Inferior parietal cortex (tissue), 1 donor: ENCODE measurements at regions not wholly inside any gene's neighbourhood (a gene's known extent, or its start where the extent isn't known, plus 50 kb on each side); places are given as distances from the start of the nearest gene placed in this dataset.
"Not testable (repeated sequence)": the region's sequence is repeated elsewhere in the genome, so short reads cannot be mapped to it uniquely, and the experiment has no call there.

Source experiments
- DNase-seq: peaks from one replicate; pipeline ENCODE4 v3.0.0-alpha.2; 2016; ENCODE audit errors: extremely low spot score

DNA sequence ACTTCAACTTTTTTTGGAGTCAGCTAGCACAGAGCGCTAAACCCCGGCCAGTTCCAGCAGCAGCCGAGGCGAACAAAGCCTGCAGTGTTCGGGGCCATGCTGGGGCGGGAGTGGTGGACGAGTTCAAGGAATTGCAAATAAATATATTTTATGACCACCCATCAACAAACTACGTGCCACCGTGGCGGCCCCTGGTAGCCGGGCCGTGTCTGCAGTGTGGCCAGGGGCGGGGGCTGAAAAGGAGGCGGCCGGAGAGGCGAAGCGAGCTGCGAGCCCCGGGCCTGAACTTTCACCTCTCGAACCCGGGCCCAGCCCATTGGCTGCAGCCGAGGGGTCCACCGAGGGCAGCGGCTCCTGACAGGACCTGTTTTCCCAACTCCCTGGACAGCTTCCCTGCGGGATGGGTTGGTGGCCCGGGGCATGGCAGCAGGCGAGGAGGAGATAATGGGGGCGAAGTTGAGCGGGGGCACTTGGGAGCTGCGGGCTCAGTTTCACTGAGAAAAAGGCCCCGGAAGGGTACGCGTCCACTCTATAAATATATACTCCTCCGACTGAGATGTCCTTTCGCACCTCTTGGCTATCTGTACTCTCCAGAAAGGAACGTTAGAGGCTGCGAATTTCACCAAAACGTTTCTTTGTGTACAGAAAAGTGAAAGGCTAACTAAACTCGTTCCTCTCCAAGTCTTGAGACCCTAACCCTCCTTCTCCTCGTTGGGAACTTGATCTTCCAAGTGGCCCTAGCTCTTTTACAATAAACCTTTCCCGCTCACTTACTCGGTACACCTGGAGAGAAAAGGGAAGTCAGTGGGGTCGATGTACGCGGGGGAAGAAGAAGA, 164.6 kb upstream of the PPP1R3A start:
- no peak for DNase-seq

DNA sequence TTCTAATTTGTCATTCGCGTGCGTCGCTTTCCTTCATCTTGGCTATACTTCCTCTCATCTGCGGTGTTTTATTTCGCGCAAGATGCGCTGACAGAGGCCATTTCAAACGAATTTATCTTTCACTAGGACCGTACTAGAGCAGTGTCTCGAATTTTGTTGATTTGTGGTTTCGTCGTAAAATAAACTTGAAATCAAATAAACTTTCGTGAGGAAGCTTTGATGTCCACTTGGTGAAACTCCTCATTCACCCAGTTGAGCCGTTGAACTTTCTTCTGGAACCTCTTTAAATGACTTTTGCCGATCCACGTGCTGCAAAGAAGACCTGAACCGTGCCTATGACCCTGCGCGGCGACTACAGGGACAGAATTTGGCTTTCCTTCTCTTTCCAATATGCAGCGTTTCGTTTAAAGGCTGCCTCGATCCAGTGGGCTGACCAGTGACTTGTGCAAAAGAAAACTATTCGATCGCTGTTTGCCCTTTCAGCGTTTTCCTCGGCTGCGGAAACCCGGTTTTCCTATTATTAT, 163.9 kb upstream of the PPP1R3A start:
- no peak for DNase-seq

DNA sequence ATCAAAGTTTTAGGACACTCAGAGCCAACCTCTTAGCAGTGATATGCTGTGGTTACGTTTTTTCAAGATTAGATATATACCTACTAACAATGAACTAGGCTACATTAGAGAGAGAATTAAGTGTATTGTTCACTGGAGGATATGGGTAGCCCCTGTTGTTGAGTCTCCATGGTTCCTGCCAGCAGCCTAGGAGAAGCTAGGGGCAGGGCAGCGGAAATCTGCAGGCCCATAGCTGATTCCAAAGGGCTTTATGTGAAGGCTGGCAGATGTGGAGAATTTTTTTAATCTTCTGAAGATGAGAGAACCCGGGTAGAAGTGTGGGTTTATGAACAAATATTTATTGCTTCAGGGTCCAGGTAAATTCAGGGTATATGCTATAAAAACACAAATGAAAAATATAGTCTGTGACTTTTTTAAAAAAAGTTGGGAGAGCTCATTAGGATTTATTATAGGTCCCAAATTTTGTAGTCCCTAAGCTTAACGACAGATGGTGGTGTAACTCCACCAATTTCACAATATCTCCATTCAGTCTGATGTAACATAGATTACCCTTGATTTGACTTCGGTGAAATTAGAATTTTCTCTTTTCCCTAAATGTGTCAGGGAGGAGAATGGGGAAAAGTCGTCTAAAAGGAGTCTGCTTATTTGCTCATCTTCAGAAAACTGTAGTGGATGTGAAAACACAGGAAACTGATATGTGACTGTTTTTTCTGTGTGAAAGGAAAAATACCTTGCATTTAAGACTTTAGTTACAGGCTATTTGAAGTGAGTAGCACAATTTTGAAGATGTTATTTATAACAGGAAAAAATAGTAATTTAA, 163.0 kb upstream of the PPP1R3A start:
- DNase-seq = peak; percentile 69

DNA sequence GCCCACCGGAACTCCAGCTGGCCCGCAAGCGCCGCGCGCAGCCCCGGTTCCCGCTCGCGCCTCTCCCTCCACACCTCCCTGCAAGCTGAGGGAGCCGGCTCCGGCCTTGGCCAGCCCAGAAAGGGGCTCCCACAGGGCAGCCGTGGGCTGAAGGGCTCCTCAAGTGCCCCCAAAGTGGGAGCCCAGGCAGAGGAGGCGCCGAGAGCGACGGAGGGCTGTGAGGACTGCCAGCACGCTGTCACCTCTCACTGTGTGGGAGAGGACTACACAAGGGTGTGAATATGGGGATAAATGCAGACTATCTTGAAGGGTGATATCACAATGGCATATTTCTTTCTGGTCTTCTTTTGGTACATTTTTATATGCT, 158.3 kb upstream of the PPP1R3A start:
- DNase-seq = not testable (repeated sequence)

DNA sequence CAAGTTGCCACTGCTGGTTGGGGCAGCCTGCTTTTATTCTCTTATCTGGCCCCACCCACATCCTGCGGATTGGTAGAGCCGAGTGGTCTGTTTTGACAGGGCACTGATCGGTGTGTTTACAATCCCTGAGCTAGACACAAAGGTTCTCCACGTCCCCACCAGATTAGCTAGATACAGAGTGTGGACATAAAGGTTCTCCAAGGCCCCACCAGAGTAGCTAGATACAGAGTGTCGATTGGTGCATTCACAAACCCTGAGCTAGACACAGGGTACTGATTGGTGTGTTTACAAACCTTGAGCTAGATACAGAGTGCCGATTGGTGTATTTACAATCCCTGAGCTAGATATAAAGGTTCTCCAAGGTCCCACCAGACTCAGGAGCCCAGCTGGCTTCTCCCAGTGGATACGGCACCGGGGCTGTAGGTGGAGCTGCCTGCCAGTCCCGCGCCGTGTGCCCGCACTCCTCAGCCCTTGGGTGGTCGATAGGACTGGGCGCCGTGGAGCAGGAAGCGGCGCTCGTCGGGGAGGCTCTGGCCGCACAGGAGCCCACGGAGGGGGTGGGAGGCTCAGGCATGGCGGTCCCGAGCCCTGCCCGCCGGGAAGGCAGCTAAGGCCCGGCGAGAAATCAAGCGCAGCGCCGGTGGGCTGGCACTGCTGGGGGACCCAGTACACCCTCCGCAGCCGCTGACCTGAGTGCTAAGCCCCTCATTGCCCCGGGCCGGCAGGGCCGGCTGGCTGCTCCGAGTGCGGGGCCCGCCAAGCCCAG, 157.8 kb upstream of the PPP1R3A start:
- not testable (repeated sequence) for DNase-seq

DNA sequence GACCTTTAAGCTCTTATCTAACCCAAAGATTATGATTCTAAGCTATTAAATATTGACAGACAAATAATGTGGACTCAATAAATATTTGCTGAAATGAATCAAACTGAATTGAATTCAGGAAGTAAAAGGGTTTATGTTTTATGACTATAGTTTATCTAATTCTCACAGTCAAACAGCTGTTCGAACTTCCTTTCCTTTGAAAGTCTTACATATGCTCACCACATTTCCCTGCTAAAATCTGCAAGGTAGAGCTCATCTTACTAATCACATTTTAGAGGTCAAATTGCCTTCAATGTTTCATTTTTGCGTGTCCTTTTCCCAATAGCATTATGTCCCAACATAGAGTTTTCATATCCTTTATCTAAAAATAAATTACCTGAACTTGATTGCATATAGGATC, 154.9 kb upstream of the PPP1R3A start:
- DNase-seq = no peak

DNA sequence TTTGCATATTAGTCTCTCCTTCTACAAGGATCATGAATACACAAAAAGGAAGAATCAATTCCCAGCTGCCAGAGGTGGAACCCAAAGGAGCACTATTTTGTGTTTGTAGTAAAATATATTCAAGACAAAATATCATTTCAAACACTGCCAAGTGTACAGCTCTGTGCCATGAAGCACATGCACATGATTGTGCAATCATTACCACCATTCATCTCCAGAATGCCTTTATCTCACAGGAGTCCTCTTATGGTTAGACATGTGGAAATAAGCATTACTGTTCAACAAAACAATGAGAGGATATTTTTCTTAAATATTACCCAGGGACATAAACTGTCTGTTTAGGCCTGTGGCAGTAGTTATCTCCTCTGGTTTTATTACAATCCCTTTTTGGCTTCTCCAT, 151.4 kb upstream of the PPP1R3A start:
- no peak for DNase-seq

DNA sequence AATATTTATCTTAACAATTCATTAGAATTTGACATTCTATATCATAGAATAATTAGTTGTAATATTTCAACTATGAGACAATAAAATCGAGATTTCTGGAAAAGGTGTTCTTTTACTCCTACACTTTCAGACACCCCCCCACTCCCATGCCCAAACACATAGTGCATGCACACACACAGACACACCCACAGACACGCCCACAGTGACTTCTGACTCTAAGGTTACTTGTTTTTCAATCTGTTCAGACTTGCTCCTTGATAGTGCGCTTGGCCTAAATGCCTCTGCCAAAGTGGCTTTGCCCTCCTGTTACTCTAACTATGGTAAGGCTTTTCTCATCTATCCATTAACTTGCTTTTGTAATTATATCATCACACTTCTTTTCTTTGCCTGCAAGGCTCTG, 144.0 kb upstream of the PPP1R3A start:
- no peak for DNase-seq

DNA sequence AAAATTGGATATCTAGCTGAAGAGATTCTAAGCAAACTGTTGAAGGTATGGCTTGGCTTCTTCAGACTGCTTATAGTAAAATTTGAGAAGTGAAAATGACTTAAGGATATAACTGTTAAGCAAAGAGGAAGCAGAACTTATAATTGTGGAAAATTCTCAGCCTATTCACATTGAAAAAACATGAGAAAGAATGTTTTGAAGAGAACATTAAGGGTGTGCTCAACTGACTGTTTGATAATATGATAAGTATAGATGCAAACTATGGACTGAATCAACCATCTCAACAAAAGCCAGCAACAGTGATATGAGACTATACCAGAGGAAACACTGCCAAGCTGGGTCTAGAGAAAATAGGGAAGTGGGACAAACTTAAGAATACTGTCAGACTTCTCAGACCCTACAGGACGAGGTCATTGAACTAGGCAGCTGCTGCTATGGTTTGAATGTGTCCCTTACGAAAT, 133.1 kb upstream of the PPP1R3A start:
- DNase-seq = no peak

DNA sequence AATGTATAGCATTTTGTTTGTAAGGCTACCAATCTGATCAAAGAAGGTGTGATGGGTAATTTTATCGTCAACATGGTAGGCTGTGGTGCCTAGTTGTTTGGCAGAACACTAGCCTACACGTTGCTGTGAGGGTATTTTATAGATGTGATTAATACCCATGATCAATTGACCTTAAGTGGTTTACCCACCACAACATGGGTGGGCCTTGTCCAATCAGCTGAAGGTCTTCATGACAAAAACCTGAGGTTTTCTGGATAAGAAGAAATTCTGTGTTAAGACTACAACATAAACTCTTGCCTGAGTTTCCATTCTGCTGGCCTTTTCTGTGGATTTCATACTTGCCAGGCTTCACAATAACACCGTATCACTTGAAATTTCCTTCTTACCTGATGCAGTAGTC, 131.8 kb upstream of the PPP1R3A start:
- DNase-seq = no peak

DNA sequence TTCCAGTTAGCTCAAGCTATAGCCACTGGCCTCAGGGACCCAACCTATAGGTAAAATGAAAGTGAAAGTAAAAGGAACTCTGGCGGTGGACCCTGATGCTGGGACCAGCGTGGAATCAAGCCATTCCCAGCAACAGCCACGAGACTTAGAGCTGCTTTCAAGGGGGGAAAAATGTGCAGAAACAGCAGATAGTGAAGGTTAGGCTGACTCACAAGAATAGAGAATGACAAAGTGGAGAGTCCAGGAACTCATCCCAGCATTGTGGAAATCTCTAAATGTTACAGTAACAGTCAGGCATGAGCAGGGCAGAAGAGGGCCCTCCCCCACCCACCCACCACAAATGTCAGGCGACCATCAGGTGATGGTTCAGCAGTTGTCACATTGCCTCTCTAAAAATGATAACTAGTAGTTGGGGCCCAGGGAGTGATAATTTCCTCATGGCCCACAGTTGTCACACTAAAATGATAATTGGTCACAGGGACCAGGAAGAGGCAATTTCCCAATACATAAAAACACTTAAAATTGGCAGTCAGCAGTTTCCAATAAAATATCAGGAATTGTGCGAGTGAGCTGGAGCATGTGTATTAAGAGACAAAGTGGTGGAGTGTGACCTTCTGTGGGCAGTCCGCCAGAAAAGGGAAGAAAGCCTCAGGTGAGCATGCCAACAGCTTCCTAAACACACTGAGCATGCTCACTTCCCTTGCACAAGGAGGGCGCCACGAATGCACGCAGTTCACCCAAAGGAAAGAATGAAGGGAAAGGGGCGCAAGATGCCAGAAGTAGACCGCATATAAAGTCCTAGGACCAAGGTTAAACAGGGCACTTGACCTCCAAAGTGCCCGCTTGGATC, 129.8 kb upstream of the PPP1R3A start:
- no peak for DNase-seq

DNA sequence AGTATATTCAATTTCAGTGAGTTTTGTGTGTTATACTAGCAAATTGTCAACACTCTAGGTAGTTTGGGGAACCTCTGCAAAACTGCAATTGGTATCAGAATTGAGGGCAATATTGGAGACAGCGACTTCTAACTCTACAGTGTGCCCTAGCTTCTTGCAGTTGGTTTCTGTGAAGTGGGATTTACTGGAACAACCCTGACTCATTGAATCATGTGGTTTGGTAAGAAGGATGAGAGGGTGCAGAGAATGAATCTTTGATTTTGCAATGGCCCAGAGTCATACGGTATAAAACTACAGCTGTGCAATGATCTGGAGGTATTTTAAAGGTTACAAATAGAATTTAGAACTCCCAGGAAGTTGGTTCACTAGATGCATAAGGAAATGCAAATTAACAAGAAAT, 129.1 kb upstream of the PPP1R3A start:
- DNase-seq = no peak

DNA sequence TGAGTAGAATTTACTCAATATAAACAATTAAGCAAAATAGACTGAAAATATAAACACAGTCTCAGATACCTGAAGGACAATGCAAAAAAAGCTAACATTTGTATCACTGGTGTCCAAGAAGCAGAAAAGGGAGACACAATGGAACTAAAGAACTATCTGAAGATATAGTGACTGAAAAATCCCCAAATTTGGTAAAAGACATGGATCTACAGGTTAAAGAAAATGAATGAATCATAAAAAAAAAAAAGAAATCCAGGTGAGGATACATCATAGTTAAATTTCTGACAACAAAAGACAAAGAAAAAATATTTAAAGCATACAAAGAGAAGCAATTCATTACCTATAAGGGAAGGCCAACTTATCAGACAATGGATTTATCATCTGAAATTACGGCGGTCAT, 114.7 kb upstream of the PPP1R3A start:
- no peak for DNase-seq

DNA sequence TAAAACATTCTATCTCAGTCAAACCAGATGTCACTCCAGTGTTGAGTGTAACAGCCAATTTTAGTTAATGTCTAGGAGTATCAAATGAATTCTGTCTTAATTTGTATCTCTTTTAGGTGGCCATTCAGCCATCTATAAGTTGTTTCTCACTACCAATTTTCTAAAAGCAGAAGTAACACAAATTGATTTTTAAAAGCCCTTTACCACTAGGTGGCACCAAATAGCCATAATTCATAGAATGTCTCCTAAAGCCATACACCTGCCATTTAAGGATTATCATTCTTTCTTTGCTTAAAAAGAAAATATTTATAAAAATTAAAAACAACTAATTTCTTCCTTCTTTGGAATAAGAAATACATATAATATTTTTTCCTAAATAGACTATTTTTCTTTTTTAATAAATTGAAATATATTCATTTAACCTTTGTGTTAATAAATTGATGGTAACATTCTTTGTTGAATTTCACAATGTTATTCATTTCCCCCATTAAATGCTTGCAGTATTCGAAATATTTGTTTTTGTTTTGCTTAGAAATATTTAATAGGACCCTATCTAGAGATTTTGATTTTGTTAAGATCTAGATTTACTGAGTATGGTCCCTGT, 107.8 kb upstream of the PPP1R3A start:
- peak; percentile 96 for DNase-seq

DNA sequence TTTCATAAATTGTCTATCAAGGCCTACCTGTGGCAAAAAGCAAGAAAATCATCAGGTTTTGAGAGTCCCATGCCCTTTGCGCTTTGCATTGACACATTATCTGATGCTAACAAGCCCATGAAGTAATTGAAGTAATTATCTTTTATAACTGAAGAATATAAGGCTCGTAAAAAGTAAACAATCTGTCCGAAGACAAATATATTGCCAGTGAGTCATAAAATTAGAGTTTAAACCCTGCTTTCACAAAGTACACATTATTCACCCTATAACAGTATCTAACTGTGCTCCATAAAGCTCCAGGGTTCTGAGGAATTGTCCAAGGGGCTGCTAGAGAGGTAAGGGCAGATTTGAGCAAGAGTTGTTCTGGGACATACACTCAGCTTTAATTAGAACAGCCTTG, 102.3 kb upstream of the PPP1R3A start:
- DNase-seq = no peak

DNA sequence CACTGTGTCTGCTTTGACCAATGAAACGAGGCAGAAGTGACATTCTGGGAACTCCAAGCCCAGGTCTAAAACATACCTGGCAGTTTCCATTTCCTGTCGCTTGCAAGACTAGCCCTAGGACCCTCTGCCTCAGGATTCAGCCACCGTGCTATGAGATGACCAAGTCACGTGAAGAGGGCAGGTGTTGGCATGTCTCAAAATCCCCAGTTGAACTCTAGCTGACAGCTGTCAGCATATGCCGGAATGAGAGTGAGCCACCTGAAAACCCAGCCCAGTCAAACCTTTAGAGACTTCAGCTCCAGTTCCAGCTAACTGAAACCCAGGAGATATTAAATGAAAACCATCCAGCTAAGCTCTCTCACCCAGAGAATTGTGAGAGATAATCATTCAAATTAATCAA, 89.9 kb upstream of the PPP1R3A start:
- no peak for DNase-seq

DNA sequence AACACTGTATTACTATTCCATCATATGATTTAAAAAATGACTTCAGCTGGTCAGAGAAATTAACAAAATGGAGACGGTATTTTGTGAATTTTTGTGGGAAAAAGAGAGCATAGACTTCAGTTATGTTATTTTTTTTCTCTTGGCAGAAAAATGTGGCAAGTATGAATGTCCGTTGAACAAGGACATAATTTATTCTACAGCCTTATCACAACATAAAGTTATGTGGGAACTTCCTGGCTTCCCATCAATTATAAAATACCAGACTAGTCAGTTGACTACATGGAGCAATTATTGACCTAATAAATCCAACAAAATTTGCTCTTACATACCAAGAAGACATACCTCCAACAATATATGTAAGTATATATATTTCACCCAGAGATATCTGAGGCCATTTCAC, 88.6 kb upstream of the PPP1R3A start:
- no peak for DNase-seq

DNA sequence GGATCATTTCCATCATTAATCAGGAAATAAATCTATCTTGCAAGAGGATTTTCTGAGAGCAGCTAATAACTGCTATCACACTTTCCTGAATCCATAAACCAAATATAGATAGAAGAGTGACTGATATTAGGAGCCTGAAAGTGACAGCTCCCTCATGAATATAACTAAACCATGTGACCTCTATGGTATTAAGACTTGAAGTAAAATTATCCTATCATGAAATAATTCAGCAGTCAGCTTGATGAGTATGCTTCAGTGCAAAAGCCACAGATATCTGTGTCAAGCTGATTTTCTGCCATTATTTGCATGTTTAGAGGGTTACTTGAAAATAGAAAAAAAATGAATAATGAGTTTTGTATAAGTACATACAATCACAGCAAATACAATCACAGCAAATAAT, 80.1 kb upstream of the PPP1R3A start:
- no peak for DNase-seq

DNA sequence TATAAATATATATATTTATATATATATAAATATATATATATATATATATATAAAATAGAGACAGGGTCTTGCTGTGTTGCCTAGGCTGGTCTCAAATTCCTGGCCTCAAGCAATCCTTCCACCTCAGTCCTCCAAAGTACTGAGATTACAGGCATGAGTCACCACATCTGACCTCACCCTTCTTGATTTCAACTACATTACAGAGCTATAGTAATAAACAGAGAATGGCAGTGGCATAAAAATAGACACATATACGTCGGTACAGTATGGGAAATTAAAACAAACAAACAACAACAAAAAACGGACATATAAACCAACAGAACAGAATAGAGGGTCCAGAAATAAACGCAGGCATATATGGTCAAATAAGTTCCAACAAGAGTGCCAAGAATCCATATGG, 77.6 kb upstream of the PPP1R3A start:
- no peak for DNase-seq

DNA sequence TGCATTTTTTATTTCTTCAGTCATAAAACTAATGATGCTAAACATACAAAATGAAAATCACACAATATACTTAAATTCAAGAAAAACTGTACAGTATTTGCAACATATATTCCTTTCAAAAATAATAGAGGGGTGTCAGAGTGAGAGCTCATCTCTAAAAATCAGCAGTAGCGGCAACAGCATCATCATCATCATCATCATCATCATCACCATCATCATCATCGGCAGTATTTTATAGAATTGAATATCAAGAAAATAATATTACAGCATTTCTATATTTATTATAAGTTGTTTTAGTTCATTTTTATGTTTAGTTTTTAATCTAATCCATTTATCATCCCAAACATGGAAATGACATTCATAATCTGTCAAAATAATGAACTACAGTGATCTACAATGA, 67.4 kb upstream of the PPP1R3A start:
- DNase-seq = no peak

DNA sequence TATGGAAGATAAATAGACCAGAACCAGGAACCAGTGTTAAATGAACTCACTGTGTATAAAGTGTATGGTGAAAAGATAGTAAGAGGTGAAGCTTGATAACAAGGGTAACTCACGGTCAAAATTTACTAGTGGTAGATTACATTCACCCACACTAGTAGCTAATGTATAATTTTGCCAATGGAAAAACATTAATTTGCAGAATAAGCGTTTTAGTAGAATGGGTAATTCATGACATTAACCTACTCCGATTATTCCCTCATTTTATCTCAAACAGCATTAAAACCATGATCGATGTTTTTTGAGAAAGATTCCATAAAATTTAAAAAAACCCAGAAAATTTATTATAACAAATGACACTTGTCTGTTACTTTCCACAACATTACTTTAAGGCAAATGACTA, 57.7 kb upstream of the PPP1R3A start:
- no peak for DNase-seq
